Neural cell (in vitro differentiated cells): ENCODE measurements at regions not wholly inside any gene's neighbourhood (a gene's known extent, or its start where the extent isn't known, plus 50 kb on each side); places are given as distances from the start of the nearest gene placed in this dataset.

Experiments used
- H2AFZ ChIP-seq: fragments of 200-600, 300-800 bp; sonication (generic), shearing (Covaris generic); 2 replicates; pipeline ENCODE4 v1.6.0; 2014; ENCODE audit warnings: low read depth, mild to moderate bottlenecking, antibody characterized with exemption, low read length, moderate library complexity
- H3F3A ChIP-seq: fragments of 200-600 bp; shearing (Covaris generic); 2 replicates; pipeline ENCODE4 v1.6.1; 2016; ENCODE audit warnings: mild to moderate bottlenecking, moderate library complexity, mixed read lengths, antibody characterized with exemption, low read length; ENCODE audit not compliant: insufficient read depth, poor library complexity, severe bottlenecking
- H3K27ac ChIP-seq: fragments of 200-600, 300-800 bp; sonication (generic), shearing (Covaris generic); 2 replicates; pipeline ENCODE4 v1.5.1; 2014; ENCODE audit warnings: mild to moderate bottlenecking, low read length, moderate library complexity
- H3K27me3 ChIP-seq: fragments of 300-800, 200-600 bp; sonication (generic), shearing (Covaris generic); 2 replicates; pipeline ENCODE4 v1.6.0; 2014; ENCODE audit warnings: mild to moderate bottlenecking, low read depth, low read length, moderate library complexity; ENCODE audit not compliant: insufficient read depth
- H3K36me3 ChIP-seq: fragments of 300-800, 200-600 bp; sonication (generic), shearing (Covaris generic); 2 replicates; pipeline ENCODE4 v1.5.1; 2014; ENCODE audit warnings: mild to moderate bottlenecking, antibody characterized with exemption, low read length, moderate library complexity; ENCODE audit not compliant: insufficient read depth
- H3K4me2 ChIP-seq: fragments of 300-800, 200-600 bp; sonication (generic), shearing (Covaris generic); 2 replicates; pipeline ENCODE4 v1.6.0; 2014; ENCODE audit warnings: mild to moderate bottlenecking, low read length
- H3K4me3 ChIP-seq: fragments of 300-800, 200-600 bp; sonication (generic), shearing (Covaris generic); 2 replicates; pipeline ENCODE4 v1.5.1; 2014; ENCODE audit warnings: mild to moderate bottlenecking, low read length, moderate library complexity
- H3K79me2 ChIP-seq: fragments of 200-600 bp; shearing (Covaris generic); replicated peaks from 2 replicates; pipeline ENCODE4 v1.6.0; 2014; ENCODE audit warnings: mild to moderate bottlenecking, low read length, moderate library complexity; ENCODE audit not compliant: insufficient read depth
- H3K9ac ChIP-seq: fragments of 300-800, 200-600 bp; sonication (generic), shearing (Covaris generic); 2 replicates; pipeline ENCODE4 v1.6.1; 2016; ENCODE audit warnings: mild to moderate bottlenecking, low read length, mixed read lengths
- H3K9me2 ChIP-seq: fragments of 200-600 bp; shearing (Covaris generic); 2 replicates; pipeline ENCODE4 v1.6.1; 2016; ENCODE audit warnings: mild to moderate bottlenecking, low read length, mixed read lengths; ENCODE audit not compliant: insufficient read depth
- H3K9me3 ChIP-seq: fragments of 200-600, 300-800 bp; sonication (generic), shearing (Covaris generic); 2 replicates; pipeline ENCODE4 v1.6.1; 2016; ENCODE audit warnings: mild to moderate bottlenecking, mixed run types, low read length, moderate library complexity, mixed read lengths
- H4K20me1 ChIP-seq: fragments of 200-600 bp; shearing (Covaris generic); 2 replicates; pipeline ENCODE4 v1.6.1; 2016; ENCODE audit warnings: mild to moderate bottlenecking, mixed run types; ENCODE audit not compliant: insufficient read depth
- EP300 ChIP-seq: fragments of 450-650 bp; conservative IDR thresholded peaks from 2 replicates; pipeline ENCODE4 v1.6.1; 2014; ENCODE audit warnings: antibody characterized with exemption, mild to moderate bottlenecking, moderate library complexity; ENCODE audit not compliant: poor library complexity, severe bottlenecking
- EZH2 ChIP-seq: fragments of 200-600, 300-800 bp; shearing (Covaris generic), sonication (generic); IDR thresholded peaks from 2 replicates; pipeline ENCODE4 v1.6.1; 2014; ENCODE audit warnings: antibody characterized with exemption, low read length, borderline replicate concordance, mild to moderate bottlenecking; ENCODE audit not compliant: insufficient read depth, poor library complexity, severe bottlenecking
- MXI1 ChIP-seq: fragments of 450-650 bp; conservative IDR thresholded peaks from 2 replicates; pipeline ENCODE4 v1.6.1; 2014; ENCODE audit warnings: antibody characterized with exemption, mild to moderate bottlenecking; ENCODE audit not compliant: poor library complexity, severe bottlenecking
- POLR2AphosphoS5 ChIP-seq: IDR thresholded peaks from 2 replicates; pipeline ENCODE4 v1.6.1; 2012
- RAD21 ChIP-seq: fragments of 450-650 bp; conservative IDR thresholded peaks from 2 replicates; pipeline ENCODE4 v1.6.1; 2014; ENCODE audit warnings: antibody characterized with exemption, mild to moderate bottlenecking, moderate library complexity
- REST ChIP-seq: IDR thresholded peaks from 2 replicates; pipeline ENCODE4 v1.6.1; 2012; ENCODE audit warnings: borderline replicate concordance
- SMC3 ChIP-seq: fragments of 450-650 bp; conservative IDR thresholded peaks from 2 replicates; pipeline ENCODE4 v1.6.1; 2014; ENCODE audit warnings: antibody characterized with exemption, mild to moderate bottlenecking, moderate library complexity; ENCODE audit not compliant: poor library complexity
- TAF1 ChIP-seq: IDR thresholded peaks from 2 replicates; pipeline ENCODE4 v1.6.1; 2012; ENCODE audit warnings: low read depth
- TF ChIP-seq, protein P1 (sequence below): fragments of 450-650 bp; IDR thresholded peaks from 2 replicates; pipeline ENCODE4 v1.5.1; 2014; ENCODE audit warnings: antibody characterized with exemption, mild to moderate bottlenecking, moderate library complexity; ENCODE audit not compliant: poor library complexity, severe bottlenecking

- peaks cover 3% of the 10 kb centered on the region for H3K27me3 ChIP-seq
- H3K4me2 ChIP-seq = no peak overlapping the region
- no peak overlapping the region for H2AFZ ChIP-seq
- H3F3A ChIP-seq = no peaks in the 10 kb centered on the region
- no peak overlapping the region for H3K27ac ChIP-seq
- H3K36me3 ChIP-seq = no peaks in the 10 kb centered on the region
- no peaks in the 10 kb centered on the region for H3K79me2 ChIP-seq
- H3K4me3 ChIP-seq = no peak overlapping the region
- no peaks in the 10 kb centered on the region for H3K9me3 ChIP-seq
- TF ChIP-seq RAD21 (no peak), SMC3 (no peak), EZH2 (no peak)
- TF ChIP-seq, protein P1, sequence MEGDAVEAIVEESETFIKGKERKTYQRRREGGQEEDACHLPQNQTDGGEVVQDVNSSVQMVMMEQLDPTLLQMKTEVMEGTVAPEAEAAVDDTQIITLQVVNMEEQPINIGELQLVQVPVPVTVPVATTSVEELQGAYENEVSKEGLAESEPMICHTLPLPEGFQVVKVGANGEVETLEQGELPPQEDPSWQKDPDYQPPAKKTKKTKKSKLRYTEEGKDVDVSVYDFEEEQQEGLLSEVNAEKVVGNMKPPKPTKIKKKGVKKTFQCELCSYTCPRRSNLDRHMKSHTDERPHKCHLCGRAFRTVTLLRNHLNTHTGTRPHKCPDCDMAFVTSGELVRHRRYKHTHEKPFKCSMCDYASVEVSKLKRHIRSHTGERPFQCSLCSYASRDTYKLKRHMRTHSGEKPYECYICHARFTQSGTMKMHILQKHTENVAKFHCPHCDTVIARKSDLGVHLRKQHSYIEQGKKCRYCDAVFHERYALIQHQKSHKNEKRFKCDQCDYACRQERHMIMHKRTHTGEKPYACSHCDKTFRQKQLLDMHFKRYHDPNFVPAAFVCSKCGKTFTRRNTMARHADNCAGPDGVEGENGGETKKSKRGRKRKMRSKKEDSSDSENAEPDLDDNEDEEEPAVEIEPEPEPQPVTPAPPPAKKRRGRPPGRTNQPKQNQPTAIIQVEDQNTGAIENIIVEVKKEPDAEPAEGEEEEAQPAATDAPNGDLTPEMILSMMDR = no peak
- no peaks in the 10 kb centered on the region for H3K9me2 ChIP-seq
- H3K9ac ChIP-seq = no peak overlapping the region
- no peaks in the 10 kb centered on the region for H4K20me1 ChIP-seq
Observed at GRCh38 chr1:47571161-47571560, 133.3 kb downstream of the FOXD2 start.

GRCh38 chr1:47571952-47572351 is 134.1 kb downstream of the FOXD2 start:
- TF ChIP-seq EZH2 (no peak), TAF1 (no peak), EP300 (no peak), RAD21 (no peak), SMC3 (no peak), POLR2AphosphoS5 (no peak), REST (no peak), MXI1 (no peak)
- TF ChIP-seq, protein P1 = no peak
- peaks cover 3% of the 10 kb centered on the region for H3K27me3 ChIP-seq
- no peaks in the 10 kb centered on the region for H3K79me2 ChIP-seq
- H3K4me3 ChIP-seq = no peak overlapping the region
- H4K20me1 ChIP-seq = no peaks in the 10 kb centered on the region
- H3K9me2 ChIP-seq = no peaks in the 10 kb centered on the region
- no peak overlapping the region for H3K9ac ChIP-seq
- no peak overlapping the region for H3K4me2 ChIP-seq
- no peak overlapping the region for H2AFZ ChIP-seq
- H3K9me3 ChIP-seq = no peaks in the 10 kb centered on the region
- no peaks in the 10 kb centered on the region for H3F3A ChIP-seq
- H3K36me3 ChIP-seq = no peaks in the 10 kb centered on the region
- no peak overlapping the region for H3K27ac ChIP-seq
